ENCODE measurements at regions not wholly inside any gene's neighbourhood (a gene's known extent, or its start where the extent isn't known, plus 50 kb on each side); places are given as distances from the start of the nearest gene placed in this dataset.

DNA sequence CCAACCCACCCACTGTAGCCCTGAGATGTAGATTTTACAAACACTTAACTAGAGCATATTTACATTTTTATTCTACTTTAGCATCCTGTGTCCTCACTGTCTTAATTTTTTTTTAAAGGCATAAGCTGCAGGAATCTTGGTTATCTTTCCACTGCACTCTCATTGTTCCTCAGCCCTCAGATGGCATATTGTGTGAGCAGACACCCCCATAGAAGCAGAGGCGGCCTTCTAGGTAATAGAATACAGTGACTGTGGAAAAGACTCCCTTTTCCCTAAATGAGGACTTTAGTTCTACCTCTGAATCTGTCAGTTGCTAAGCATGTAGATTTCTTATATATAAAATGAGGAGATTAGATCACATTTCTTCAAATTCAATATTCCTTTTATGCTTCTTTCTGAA is 543.5 kb upstream of the SPHKAP start:
- H3K4me1 Mint-ChIP-seq: no peaks in the 10 kb centered on the region
- H3K27me3 Mint-ChIP-seq: no peaks in the 10 kb centered on the region
- peaks cover 0 to 14% (median 6%) of the 10 kb centered on the region in 3 donors for H3K9me3 Mint-ChIP-seq
- H3K36me3 Mint-ChIP-seq: no peaks in the 10 kb centered on the region
- H3K27ac Mint-ChIP-seq: no peak overlapping the region
- H3K4me3 Mint-ChIP-seq: no peak overlapping the region

DNA sequence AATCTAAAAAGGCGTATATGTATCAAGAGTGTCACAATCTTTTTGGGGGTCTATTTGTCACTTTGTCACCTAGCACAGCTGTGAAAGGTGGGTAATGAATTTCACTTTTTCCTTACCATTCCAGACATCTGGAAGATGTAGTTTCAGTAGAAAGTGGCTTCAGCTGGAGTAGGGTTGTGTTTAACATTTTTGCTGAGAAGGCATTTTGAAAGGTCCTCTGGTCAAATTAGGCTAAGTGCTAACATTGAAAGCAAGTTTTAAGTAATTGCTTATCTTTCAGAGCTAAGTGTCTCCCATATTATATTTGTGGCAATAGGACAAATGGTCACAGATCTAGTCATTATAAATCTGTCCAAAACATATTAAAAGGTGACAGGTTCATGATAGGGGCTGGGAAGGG is 542.1 kb upstream of the SPHKAP start:
- Mint-ChIP-seq H3K27ac (no peak overlapping the region), H3K4me1 (no peaks in the 10 kb centered on the region), H3K36me3 (no peaks in the 10 kb centered on the region), H3K9me3 (peaks cover 0 to 14% (median 6%) of the 10 kb centered on the region in 3 donors), H3K4me3 (no peak overlapping the region), H3K27me3 (no peaks in the 10 kb centered on the region)

DNA sequence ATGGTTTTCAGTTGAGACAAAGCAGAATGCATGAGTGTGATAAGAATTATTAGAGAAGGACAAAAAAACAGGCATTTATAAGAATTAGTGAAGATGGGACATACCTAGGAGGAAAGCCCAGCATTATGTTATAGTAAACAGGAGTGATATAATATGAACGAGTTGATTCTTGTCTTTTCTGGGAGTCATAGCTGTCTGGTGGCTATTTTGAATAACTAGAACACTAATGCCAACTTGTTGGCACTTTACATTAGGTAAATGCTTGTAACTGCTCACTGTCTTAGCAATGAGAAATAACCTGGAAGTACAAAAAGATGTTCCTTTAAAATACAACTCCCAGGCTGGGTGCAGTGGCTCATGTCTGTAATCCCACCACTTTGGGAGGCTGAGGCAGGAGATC is 540.8 kb upstream of the SPHKAP start:
- Mint-ChIP-seq H3K4me3 (no peak overlapping the region), H3K9me3 (peaks cover 0 to 11% (median 6%) of the 10 kb centered on the region in 3 donors), H3K27me3 (no peaks in the 10 kb centered on the region), H3K4me1 (no peaks in the 10 kb centered on the region), H3K27ac (no peak overlapping the region), H3K36me3 (no peaks in the 10 kb centered on the region)

DNA sequence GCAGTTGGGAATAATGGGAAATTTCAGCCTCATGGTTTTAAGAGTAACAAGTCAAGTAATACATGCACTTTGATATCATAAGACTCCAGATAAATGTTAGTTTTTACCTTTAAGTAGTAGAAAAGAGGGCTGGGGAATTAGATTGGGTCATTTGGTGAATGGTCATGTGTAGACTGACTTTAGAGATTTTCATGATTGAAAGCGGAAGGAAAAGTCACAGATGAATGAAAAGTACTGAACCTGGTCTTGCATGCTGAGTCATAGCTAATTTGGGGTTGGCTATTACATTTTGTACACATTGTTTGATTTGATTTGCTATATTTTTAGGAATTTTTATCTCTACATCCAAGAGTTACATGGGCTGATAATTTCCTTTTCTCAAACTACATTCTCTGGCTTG is 539.4 kb upstream of the SPHKAP start:
- H3K27ac Mint-ChIP-seq: no peak overlapping the region
- no peaks in the 10 kb centered on the region for H3K4me1 Mint-ChIP-seq
- no peaks in the 10 kb centered on the region for H3K27me3 Mint-ChIP-seq
- peaks cover 2 to 9% (median 6%) of the 10 kb centered on the region in 3 donors for H3K9me3 Mint-ChIP-seq
- H3K36me3 Mint-ChIP-seq: no peaks in the 10 kb centered on the region
- no peak overlapping the region for H3K4me3 Mint-ChIP-seq

DNA sequence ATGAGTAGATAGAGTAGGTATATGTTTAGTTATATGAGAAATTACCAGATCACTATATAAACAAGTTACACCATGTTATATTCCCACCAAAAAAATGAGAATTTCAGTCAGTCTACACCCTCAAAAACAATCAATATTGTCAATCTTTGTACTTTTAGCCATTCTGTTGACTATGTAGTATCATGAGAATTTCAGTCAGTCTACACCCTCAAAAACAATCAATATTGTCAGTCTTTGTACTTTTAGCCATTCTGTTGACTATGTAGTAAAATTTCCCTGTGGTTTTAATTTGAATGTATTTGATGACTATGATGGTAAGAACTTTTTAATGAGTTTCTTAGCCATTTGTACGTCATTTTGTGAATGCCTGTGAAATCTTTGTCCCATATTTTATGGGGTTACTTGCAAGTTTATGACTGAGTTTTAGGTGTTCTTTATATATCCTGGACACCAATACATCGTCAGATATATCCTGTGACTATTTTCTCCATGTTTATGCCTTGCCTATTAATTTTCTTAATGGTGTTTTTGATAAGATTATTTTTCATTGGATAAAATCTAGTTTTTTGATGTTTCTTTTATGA is 528.4 kb upstream of the SPHKAP start:
- Mint-ChIP-seq H3K4me1 (no peaks in the 10 kb centered on the region), H3K4me3 (no peak overlapping the region), H3K27me3 (no peaks in the 10 kb centered on the region), H3K9me3 (peaks cover 4 to 14% (median 5%) of the 10 kb centered on the region in 3 donors), H3K36me3 (no peaks in the 10 kb centered on the region), H3K27ac (no peak overlapping the region)

DNA sequence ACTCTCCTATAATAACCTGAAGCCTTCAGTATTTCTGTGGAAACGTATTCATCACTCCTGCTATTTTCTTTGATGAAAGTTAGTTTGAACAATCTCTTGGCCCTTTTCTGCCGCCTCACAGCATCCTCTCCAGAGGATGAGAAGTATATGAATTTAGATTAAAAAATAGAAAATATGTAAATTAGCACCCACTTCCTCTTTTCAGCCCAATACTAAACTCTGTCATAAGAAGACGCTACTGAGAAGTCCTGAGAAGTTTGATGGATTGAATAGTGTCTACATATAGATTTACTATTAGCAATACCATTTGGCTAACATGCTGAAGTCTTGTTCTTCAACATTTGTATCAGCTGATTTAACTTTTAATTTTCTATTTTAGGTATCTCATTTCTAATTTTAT is 526.4 kb upstream of the SPHKAP start:
- no peaks in the 10 kb centered on the region for H3K27me3 Mint-ChIP-seq
- H3K9me3 Mint-ChIP-seq: peaks cover 0 to 10% (median 3%) of the 10 kb centered on the region in 3 donors
- H3K36me3 Mint-ChIP-seq: peaks cover 1% of the 10 kb centered on the region
- no peak overlapping the region for H3K27ac Mint-ChIP-seq
- H3K4me1 Mint-ChIP-seq: no peaks in the 10 kb centered on the region
- H3K4me3 Mint-ChIP-seq: no peak overlapping the region

GRCh38 chr2:228705318-228705717 is 523.8 kb upstream of the SPHKAP start:
- H3K36me3 Mint-ChIP-seq: peaks cover 1% of the 10 kb centered on the region
- no peaks in the 10 kb centered on the region for H3K27me3 Mint-ChIP-seq
- H3K27ac Mint-ChIP-seq: no peak overlapping the region
- H3K4me1 Mint-ChIP-seq: no peaks in the 10 kb centered on the region
- no peak overlapping the region for H3K4me3 Mint-ChIP-seq
- H3K9me3 Mint-ChIP-seq: peaks cover 0 to 9% (median 4%) of the 10 kb centered on the region in 3 donors

GRCh38 chr2:228703152-228703551 is 521.7 kb upstream of the SPHKAP start:
- Mint-ChIP-seq H3K4me1 (no peaks in the 10 kb centered on the region), H3K9me3 (peaks cover 0 to 10% (median 4%) of the 10 kb centered on the region in 3 donors), H3K27me3 (no peaks in the 10 kb centered on the region), H3K4me3 (no peak overlapping the region), H3K36me3 (peaks cover 1% of the 10 kb centered on the region), H3K27ac (no peak overlapping the region)

DNA sequence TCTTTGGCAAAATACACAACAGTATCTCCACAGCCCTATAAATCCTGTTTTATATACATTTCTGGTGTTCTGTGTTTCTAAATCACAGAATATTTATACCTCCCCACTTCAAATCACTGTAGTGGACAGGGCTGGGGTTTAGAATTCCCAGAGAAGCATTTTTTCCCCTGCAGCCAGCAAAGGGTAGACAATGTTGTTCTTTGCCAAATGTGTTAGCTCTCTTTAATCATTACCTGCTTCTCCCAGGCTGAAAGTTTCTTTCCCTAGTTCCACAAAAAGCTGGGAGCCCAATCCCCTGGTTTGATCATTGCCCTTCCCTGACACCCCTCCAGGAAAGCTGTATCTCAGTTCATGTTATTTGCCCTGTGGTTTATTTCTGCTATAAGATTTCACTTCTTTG is 520.0 kb upstream of the SPHKAP start:
- H3K4me1 Mint-ChIP-seq: no peaks in the 10 kb centered on the region
- no peak overlapping the region for H3K4me3 Mint-ChIP-seq
- no peaks in the 10 kb centered on the region for H3K27me3 Mint-ChIP-seq
- no peak overlapping the region for H3K27ac Mint-ChIP-seq
- H3K36me3 Mint-ChIP-seq: peaks cover 1% of the 10 kb centered on the region
- H3K9me3 Mint-ChIP-seq: peaks cover 0 to 14% (median 4%) of the 10 kb centered on the region in 3 donors

GRCh38 chr2:228700638-228701037 is 519.2 kb upstream of the SPHKAP start:
- no peaks in the 10 kb centered on the region for H3K4me1 Mint-ChIP-seq
- peaks cover 1% of the 10 kb centered on the region for H3K36me3 Mint-ChIP-seq
- H3K27ac Mint-ChIP-seq: no peak overlapping the region
- no peak overlapping the region for H3K4me3 Mint-ChIP-seq
- H3K9me3 Mint-ChIP-seq: peaks cover 0 to 10% (median 4%) of the 10 kb centered on the region in 3 donors
- no peaks in the 10 kb centered on the region for H3K27me3 Mint-ChIP-seq

- Mint-ChIP-seq H3K27me3 (no peaks in the 10 kb centered on the region), H3K36me3 (peaks cover 1% of the 10 kb centered on the region), H3K4me1 (no peaks in the 10 kb centered on the region), H3K4me3 (no peak overlapping the region), H3K27ac (no peak overlapping the region), H3K9me3 (peaks cover 0 to 10% (median 2%) of the 10 kb centered on the region in 3 donors)
These were observed 518.4 kb upstream of the SPHKAP start for GRCh38 chr2:228699888-228700287.

DNA sequence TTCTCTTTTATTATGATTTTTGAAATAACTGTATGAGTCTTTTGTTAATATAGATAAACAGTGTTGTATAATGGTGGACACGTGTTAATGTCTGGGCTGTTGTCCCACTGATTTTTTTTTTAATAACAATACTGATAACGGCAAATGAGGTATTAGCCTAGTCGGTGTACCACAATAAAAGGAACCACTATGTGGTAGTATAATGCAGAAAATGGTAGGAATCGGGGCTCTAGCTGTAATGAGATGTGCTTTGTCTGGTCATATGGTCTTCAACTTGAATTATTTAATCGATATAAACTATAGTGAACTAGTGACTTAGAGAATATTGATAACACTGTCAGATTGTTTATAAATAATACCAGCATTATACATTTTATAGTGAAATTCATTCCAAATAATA is 517.9 kb upstream of the SPHKAP start:
- Mint-ChIP-seq H3K4me3 (no peak overlapping the region), H3K9me3 (peaks cover 0 to 10% (median 2%) of the 10 kb centered on the region in 3 donors), H3K27ac (no peak overlapping the region), H3K27me3 (no peaks in the 10 kb centered on the region), H3K36me3 (peaks cover 1% of the 10 kb centered on the region), H3K4me1 (no peaks in the 10 kb centered on the region)

DNA sequence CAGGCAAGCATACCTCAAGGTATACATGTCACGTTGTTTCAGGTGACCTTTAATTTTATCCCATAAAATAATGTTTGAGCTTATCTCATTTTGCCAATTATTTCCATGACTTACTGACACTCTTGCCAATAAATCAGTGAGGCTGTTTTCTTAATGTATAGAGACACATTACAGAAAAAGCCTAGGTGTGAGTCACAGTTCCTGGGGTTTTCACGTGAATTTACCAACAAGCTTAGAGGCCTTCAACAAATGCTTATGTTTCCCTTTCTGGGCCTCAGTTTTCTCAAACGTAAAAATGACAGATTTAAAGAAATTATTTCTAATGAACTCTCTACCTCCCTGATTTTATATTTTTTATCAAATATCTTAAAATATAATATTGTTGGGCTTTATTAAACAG is 517.5 kb upstream of the SPHKAP start:
- no peak overlapping the region for H3K4me3 Mint-ChIP-seq
- no peaks in the 10 kb centered on the region for H3K36me3 Mint-ChIP-seq
- no peaks in the 10 kb centered on the region for H3K27me3 Mint-ChIP-seq
- H3K4me1 Mint-ChIP-seq: no peaks in the 10 kb centered on the region
- H3K27ac Mint-ChIP-seq: no peak overlapping the region
- H3K9me3 Mint-ChIP-seq: peaks cover 0 to 10% (median 2%) of the 10 kb centered on the region in 3 donors

DNA sequence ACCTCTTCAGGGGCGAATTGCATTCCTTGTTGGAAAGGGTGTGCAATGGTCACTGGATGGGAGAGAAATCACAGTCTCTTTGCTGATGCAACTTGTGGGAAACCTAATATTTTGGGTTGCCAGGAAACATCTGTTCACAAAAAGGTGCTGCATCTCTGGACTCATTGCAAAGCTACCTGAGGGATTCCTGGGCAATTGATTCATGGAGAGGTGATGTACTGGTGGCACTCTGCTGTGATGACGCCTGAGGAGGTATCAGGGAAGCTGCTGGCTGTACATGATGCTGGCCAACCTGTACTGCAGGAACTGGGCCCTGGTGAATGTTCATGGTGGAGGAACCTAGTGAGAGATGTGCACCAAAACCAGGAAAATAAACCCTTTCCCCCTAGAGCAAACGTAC is 516.0 kb upstream of the SPHKAP start:
- no peak overlapping the region for H3K4me3 Mint-ChIP-seq
- no peak overlapping the region for H3K27ac Mint-ChIP-seq
- H3K9me3 Mint-ChIP-seq: peaks cover 0 to 10% (median 2%) of the 10 kb centered on the region in 3 donors
- H3K27me3 Mint-ChIP-seq: no peaks in the 10 kb centered on the region
- H3K4me1 Mint-ChIP-seq: no peaks in the 10 kb centered on the region
- no peaks in the 10 kb centered on the region for H3K36me3 Mint-ChIP-seq

DNA sequence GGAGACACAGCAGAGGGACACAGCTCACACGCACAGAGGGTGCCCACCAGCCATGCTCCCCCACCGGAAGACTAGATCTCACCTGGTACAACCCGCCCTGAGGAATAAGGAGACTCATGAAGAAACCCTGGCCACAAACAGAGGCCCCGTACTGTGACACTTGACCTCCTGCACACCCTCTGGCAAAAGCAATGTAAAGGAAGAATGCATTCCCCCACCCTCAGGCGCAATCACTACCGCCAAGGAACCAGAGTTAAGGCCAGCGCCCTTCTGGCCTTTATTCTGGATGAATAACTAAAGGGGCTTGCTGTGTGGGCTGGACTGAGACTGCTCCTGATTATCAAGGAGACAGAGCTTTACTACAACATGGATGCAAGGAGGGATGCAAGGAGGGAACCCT is 509.2 kb upstream of the SPHKAP start:
- H3K36me3 Mint-ChIP-seq: no peaks in the 10 kb centered on the region
- peaks cover 2 to 3% (median 2%) of the 10 kb centered on the region in 3 donors for H3K9me3 Mint-ChIP-seq
- no peaks in the 10 kb centered on the region for H3K4me1 Mint-ChIP-seq
- no peak overlapping the region for H3K4me3 Mint-ChIP-seq
- H3K27me3 Mint-ChIP-seq: no peaks in the 10 kb centered on the region
- no peak overlapping the region for H3K27ac Mint-ChIP-seq

GRCh38 chr2:228689053-228689452 is 507.6 kb upstream of the SPHKAP start:
- H3K4me3 Mint-ChIP-seq: no peak overlapping the region
- H3K27me3 Mint-ChIP-seq: no peaks in the 10 kb centered on the region
- no peak overlapping the region for H3K27ac Mint-ChIP-seq
- peaks cover 2 to 3% (median 3%) of the 10 kb centered on the region in 3 donors for H3K9me3 Mint-ChIP-seq
- no peaks in the 10 kb centered on the region for H3K36me3 Mint-ChIP-seq
- H3K4me1 Mint-ChIP-seq: no peaks in the 10 kb centered on the region

All from IgD-negative memory B cell (primary cell).